Cardiac septum (tissue), 1 donor: ENCODE measurements at regions not wholly inside any gene's neighbourhood (a gene's known extent, or its start where the extent isn't known, plus 50 kb on each side); places are given as distances from the start of the nearest gene placed in this dataset.

Experiments used
- DNase-seq: peaks from one replicate; pipeline ENCODE4 v3.0.0-alpha.2; 2020; ENCODE audit warnings: low spot score
- intact Hi-C: fragments of 100-400 bp; cut with DNase I; formaldehyde crosslinking; loops from one replicate; pipeline ENCODE4 v1.14.0; 2022
- donor health status: DM: no; HTN: no; CAD: no.

- intact Hi-C loops = no loop called here
- DNase-seq = no peak
Observed at GRCh38 chr7:25353732-25354131, 125.4 kb upstream of the NPVF start.

DNA sequence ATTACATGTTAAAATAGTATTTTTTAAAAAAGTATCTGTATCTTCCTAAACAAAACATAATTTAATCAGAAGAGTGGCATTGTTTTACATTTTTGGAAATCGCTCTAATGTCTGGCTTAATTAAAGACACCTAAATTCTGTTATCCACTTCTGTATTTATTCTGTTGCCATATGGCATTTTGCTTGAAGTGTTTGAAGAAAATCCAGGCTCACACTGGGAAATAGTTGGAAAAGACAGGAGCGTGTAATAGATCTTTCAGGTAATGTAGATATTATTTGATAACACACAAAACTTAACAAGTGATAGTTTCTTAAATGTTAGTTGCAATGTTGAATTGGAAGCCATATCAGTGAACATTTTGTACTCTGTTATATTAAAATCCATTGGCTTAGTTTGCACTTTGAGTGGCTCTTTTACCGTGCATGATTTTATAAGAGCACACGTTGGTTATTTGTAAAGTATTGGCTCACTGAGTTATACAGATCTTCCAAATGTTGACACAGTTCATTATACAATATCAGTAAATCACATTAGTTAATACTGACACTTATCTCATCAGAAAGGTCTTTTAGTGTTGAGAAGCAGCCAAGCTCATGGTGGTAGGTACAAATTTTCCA is 128.4 kb upstream of the NPVF start:
- no peak for DNase-seq
- intact Hi-C loops = no loop called here

- DNase-seq = no peak
- intact Hi-C loops = no loop called here
Observed at GRCh38 chr7:25358926-25359325, 130.6 kb upstream of the NPVF start.

- no peak for DNase-seq
- intact Hi-C loops = no loop called here
Observed at GRCh38 chr7:25359471-25360059, 131.3 kb upstream of the NPVF start.

DNA sequence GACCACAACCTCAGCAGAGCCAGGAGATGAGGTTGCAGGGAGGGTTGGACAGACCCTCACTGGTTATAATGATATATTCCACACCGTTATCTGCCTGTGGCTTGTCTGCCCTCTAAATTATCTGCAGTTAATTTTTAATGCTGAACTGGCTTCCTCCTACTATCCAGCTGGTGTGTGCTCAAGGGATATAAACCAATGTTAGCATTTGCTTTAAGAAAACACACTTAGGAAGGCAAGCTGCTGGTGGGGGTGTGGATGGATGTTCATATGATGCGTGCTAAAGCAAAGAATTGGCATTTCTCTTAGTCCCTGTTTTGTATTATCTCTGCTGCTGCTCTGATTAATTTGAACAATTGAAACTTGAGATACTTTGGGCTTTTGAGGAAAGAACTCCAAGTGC is 132.2 kb upstream of the NPVF start:
- DNase-seq = no peak
- intact Hi-C loops = no loop called here

DNA sequence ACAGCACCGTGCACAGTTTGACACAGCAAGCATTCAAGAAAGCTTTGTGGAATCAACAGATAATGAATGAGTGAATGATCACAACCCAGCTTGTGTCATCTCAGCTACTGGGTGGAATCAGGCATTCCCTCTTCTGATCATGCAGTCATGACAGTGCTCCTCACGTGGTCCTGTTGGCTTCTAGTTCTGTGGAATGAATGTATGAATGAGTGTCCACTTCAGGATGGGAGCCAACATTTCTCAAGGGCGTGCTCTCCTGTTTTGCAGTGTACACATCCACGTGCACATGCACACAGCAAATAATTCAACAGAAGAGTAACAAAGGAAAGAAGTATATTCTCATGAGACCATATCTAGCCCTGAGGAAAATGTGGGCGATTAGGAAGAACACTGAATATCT is 133.1 kb upstream of the NPVF start:
- intact Hi-C loops = no loop called here
- DNase-seq = no peak

GRCh38 chr7:25361863-25362262 is 133.6 kb upstream of the NPVF start:
- no peak for DNase-seq
- intact Hi-C loops = no loop called here

DNA sequence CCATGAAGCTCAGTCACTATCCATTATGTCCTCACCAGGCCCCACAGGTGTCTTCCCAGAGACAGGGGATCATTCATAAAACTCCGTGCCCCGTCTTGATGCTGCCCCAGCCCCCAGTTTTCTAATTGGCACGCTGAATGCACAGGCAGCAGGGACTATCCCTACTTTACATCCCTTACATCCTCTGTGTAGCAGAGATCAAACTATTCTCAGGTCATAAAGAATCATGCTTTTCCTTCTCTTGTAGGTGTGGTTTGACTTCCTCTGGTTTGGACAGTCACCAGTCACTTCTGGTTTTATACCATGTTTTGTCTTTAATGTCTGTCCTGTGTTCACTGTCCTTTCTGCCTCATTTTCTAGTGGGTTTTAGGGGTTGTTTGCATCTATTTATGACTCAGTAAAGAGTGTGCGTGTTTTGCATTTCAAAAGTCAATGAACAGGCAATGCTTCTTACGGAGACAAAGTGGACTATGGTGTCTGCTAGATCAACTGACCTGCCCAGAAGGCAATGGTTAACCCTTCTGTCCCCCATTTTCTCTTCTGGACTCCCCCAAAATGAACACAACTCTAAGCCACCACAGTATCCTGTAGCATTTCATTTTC is 140.4 kb upstream of the NPVF start:
- intact Hi-C loops = no loop called here
- DNase-seq = no peak

- no peak for DNase-seq
- intact Hi-C loops = no loop called here
Observed at GRCh38 chr7:25369786-25370185, 141.5 kb upstream of the NPVF start.

DNA sequence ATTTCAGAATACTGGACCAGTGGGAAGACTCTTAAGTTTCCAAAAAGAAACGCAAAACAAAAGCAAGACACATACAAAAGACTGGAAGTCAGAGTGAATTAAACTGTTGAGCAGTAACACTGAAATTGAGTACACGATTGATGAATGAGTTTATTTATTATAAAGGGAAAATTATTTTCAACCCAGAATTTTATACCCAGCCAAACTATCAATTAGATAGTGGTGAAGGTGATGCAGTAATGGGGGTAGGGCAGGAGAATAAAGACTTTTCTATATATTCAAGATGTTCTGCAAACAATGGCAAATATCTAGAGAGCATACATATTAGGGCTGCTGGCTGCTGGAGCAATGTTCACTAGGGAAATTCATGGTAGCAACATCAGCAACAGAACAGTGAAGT is 143.7 kb upstream of the NPVF start:
- intact Hi-C loops = no loop called here
- no peak for DNase-seq

- intact Hi-C loops = no loop called here
- DNase-seq = no peak
Observed at GRCh38 chr7:25375805-25376600, 147.7 kb upstream of the NPVF start.

- no peak for DNase-seq
- intact Hi-C loops = no loop called here
Observed at GRCh38 chr7:25379351-25380300, 151.3 kb upstream of the NPVF start.

GRCh38 chr7:25381818-25382589 is 153.7 kb upstream of the NPVF start:
- no peak for DNase-seq
- intact Hi-C loops = no loop called here

GRCh38 chr7:25382869-25383268 is 154.6 kb upstream of the NPVF start:
- no peak for DNase-seq
- intact Hi-C loops = no loop called here

- intact Hi-C loops = no loop called here
- DNase-seq = no peak
Observed at GRCh38 chr7:25383402-25383801, 155.1 kb upstream of the NPVF start.

GRCh38 chr7:25384788-25385505 is 156.7 kb upstream of the NPVF start:
- intact Hi-C loops = no loop called here
- no peak for DNase-seq

DNA sequence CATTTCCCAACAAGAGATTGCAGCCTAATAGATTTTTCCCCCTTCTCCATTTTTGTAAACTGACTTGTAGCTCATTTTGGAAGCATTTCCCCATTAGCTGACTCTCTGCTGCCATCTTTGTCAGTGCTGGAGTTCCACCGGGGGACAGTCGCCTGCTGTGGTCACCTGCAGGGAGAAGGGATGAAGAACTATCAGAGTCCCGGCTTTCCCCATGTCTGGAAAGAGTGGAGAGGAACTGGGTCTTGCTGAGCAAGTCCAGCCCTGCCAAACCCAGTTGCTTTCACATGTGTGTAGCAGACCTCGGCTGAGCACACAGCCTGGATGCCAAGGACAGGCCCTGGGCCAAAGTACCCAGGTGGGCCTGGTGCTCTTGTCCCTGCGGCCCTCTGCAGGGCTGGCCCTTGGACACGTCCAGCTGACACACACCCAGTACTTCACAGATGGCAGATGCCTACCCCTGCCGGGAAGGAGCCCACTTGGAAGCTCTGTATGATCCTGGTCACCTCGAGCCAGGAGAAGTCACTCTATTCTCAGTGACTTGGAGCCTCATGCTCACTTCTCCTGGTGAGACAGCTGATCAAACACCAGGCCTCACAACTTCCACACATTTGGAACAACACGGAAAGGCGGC is 157.3 kb upstream of the NPVF start:
- intact Hi-C loops = no loop called here
- DNase-seq = no peak

- no peak for DNase-seq
- intact Hi-C loops = no loop called here
Observed at GRCh38 chr7:25386311-25386744, 158.0 kb upstream of the NPVF start.
